Spleen (tissue), 11 donors: ENCODE measurements at regions not wholly inside any gene's neighbourhood (a gene's known extent, or its start where the extent isn't known, plus 50 kb on each side); places are given as distances from the start of the nearest gene placed in this dataset.

Experiments
- DNase-seq: peaks from one replicate; pipeline ENCODE4 v3.0.0-alpha.2; 2020
- H3K27ac ChIP-seq, 8 donors: fragments of 200-600 bp; sonication (generic) in 7 of 8; 1 replicate in 4 of 8; 2 replicates in 4 of 8; pipeline versions ENCODE4 v1.5.0 to v1.8.0; 2016 to 2021; ENCODE audit warnings: inconsistent platforms in 4 of 8, mild to moderate bottlenecking in 4 of 8, moderate library complexity in 1 of 8
- H3K27me3 ChIP-seq, 7 donors: fragments of 200-600 bp; sonication (generic) in 6 of 7; replicated peaks in 1 of 7; 1 replicate in 4 of 7; 2 replicates in 3 of 7; pipeline versions ENCODE4 v1.5.0 to v1.8.0; 2016 to 2021; ENCODE audit warnings: inconsistent platforms in 3 of 7, mild to moderate bottlenecking in 1 of 7
- H3K36me3 ChIP-seq, 6 donors: fragments of 200-600 bp; sonication (generic) in 5 of 6; 1 replicate in 4 of 6; 2 replicates in 2 of 6; pipeline versions ENCODE4 v1.5.0 to v1.8.0; 2016 to 2021; ENCODE audit warnings: inconsistent platforms in 2 of 6
- H3K4me1 ChIP-seq, 6 donors: fragments of 200-600 bp; sonication (generic) in 5 of 6; 1 replicate in 3 of 6; 2 replicates in 3 of 6; pipeline versions ENCODE4 v1.5.0 to v1.8.0; 2016 to 2021; ENCODE audit warnings: inconsistent platforms in 3 of 6
- H3K4me3 ChIP-seq, 8 donors: fragments of 200-600 bp; sonication (generic) in 7 of 8; 1 replicate in 4 of 8; 2 replicates in 4 of 8; pipeline versions ENCODE4 v1.5.0 to v1.8.0; 2016 to 2021; ENCODE audit warnings: inconsistent platforms in 4 of 8, mild to moderate bottlenecking in 4 of 8, moderate library complexity in 2 of 8
- H3K9me3 ChIP-seq, 8 donors: fragments of 200-600 bp; sonication (generic) in 7 of 8; 1 replicate in 4 of 8; 2 replicates in 4 of 8; pipeline versions ENCODE4 v1.5.0 to v1.8.0; 2016 to 2021; ENCODE audit warnings: inconsistent platforms in 4 of 8
- POLR2A ChIP-seq, 3 donors: fragments of 450-650 bp; IDR thresholded peaks; one replicate each; pipeline ENCODE4 v1.5.1; 2017; ENCODE audit warnings: antibody characterized with exemption in 3 of 3, mild to moderate bottlenecking in 1 of 3
- POLR2AphosphoS5 ChIP-seq, 3 donors: sonication (generic); formaldehyde crosslinking; IDR thresholded peaks; one replicate each; pipeline ENCODE4 v1.5.1; 2017; ENCODE audit warnings: antibody characterized with exemption in 3 of 3
- WGBS, 5 donors: extraction: QIAGEN DNeasy Blood & Tissue Kit in 3 of 5; methylation state at CpG; one replicate each; pipeline versions ENCODE4 v1.1.5 to v1.1.7; 2013 to 2018; 5-methylcytosine and 5-hydroxymethylcytosine counted together
- intact Hi-C: fragments of 100-400 bp; cut with DNase I; formaldehyde crosslinking; loops from one replicate; pipeline ENCODE4 v1.15.0; 2023; ENCODE audit warnings: low total_unique reads
- TF ChIP-seq, protein P1 (sequence below), 11 experiments: fragments of 200-600 bp in 7 of 11; fragments of 450-650 bp in 4 of 11; sonication (generic) in 4 of 11; IDR thresholded peaks in 8 of 11; conservative IDR thresholded peaks in 3 of 11; 1 replicate in 7 of 11; 2 replicates in 4 of 11; pipeline versions ENCODE4 v1.4.0 to v1.8.0; 2016 to 2021; ENCODE audit warnings: antibody characterized with exemption in 11 of 11, inconsistent platforms in 4 of 11, mild to moderate bottlenecking in 1 of 11
- donor health status: healthy with polysubstance abuse.
- donor health status: DM: no; HTN: no; CAD: no; lungs with moderate emphysema.
- donor health status: DM: no; HTN: no; CAD: no.
- donor health status: Bipolar disorder and iron deficiency.
- donor health status: healthy.
- donor health status: DM: no; HTN: no; CAD: no.
- donor health status: DM: yes; HTN: yes; CAD: no.

DNA sequence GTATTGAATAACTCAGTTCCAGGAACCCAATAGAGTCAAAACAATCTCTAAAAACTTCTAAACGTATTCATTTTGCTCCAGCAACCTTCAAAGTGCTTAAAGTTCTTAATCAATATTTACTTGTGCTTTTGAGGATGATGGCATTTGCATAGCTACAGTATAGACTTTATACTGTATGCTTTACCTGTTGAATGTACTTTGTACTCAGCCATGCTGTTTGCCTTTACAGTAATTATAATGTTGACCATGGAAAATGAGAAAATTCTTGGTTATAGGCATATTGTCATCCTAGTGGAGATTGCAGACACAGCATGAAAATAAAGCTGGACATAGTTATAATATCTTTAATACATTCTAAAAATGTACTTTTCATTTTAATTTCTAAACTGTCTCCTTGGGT is 762.7 kb upstream of the PHF14 start:
- no peak for TF ChIP-seq POLR2AphosphoS5 (IDR thresholded peaks at IDR 0.05)
- no peak for TF ChIP-seq POLR2A (IDR thresholded peaks at IDR 0.05)
- TF ChIP-seq, protein P1, sequence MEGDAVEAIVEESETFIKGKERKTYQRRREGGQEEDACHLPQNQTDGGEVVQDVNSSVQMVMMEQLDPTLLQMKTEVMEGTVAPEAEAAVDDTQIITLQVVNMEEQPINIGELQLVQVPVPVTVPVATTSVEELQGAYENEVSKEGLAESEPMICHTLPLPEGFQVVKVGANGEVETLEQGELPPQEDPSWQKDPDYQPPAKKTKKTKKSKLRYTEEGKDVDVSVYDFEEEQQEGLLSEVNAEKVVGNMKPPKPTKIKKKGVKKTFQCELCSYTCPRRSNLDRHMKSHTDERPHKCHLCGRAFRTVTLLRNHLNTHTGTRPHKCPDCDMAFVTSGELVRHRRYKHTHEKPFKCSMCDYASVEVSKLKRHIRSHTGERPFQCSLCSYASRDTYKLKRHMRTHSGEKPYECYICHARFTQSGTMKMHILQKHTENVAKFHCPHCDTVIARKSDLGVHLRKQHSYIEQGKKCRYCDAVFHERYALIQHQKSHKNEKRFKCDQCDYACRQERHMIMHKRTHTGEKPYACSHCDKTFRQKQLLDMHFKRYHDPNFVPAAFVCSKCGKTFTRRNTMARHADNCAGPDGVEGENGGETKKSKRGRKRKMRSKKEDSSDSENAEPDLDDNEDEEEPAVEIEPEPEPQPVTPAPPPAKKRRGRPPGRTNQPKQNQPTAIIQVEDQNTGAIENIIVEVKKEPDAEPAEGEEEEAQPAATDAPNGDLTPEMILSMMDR (IDR thresholded peaks at IDR 0.05 in 8 of 11, conservative IDR thresholded peaks at IDR 0.05 in 3 of 11), result no peak
- WGBS, 5 donors, result 50 to 85% (median 60%) methylated on average over 1 of the region's 1 CpG
- Histone ChIP-seq H3K36me3 (no peaks in the 10 kb centered on the region), H3K27ac (no peak overlapping the region), H3K4me3 (no peak overlapping the region), H3K27me3 (no peaks in the 10 kb centered on the region), H3K4me1 (no peaks in the 10 kb centered on the region), H3K9me3 (peaks cover 0 to 28% (median 18%) of the 10 kb centered on the region in 8 donors)
- DNase-seq, result no peak
- intact Hi-C loops, result no loop called here

DNA sequence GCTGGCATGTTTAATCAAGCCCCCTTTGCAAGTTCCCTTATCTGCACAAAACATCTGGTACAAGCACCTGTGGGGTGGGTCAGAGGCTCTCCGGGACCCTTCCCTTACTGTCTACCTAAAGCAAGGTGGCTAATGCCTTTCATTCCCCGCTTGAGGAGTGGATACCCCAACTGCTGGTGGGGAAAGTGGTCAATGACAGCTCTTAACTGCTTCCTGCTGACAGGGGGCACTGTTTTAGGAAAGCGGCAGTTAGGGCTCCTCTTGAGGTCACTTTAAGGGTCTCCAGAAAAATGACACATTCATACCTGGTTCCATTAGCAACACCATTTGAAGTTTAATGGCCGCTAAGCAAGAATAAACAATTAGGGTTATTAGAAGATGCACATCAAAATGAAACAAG is 761.8 kb upstream of the PHF14 start:
- no peak for DNase-seq
- intact Hi-C loops, result no loop called here
- H3K36me3 ChIP-seq, result no peaks in the 10 kb centered on the region
- H3K27ac ChIP-seq, result no peak overlapping the region
- 79 to 86% (median 85%) methylated on average over 4 of the region's 4 CpGs for WGBS, 5 donors
- peaks cover 0 to 28% (median 18%) of the 10 kb centered on the region in 8 donors for H3K9me3 ChIP-seq
- H3K4me1 ChIP-seq, result no peaks in the 10 kb centered on the region
- no peaks in the 10 kb centered on the region for H3K27me3 ChIP-seq
- no peak overlapping the region for H3K4me3 ChIP-seq
- TF ChIP-seq, protein P1 (IDR thresholded peaks at IDR 0.05 in 8 of 11, conservative IDR thresholded peaks at IDR 0.05 in 3 of 11), result no peak
- TF ChIP-seq POLR2AphosphoS5 (IDR thresholded peaks at IDR 0.05), result no peak
- TF ChIP-seq POLR2A (IDR thresholded peaks at IDR 0.05), result no peak

DNA sequence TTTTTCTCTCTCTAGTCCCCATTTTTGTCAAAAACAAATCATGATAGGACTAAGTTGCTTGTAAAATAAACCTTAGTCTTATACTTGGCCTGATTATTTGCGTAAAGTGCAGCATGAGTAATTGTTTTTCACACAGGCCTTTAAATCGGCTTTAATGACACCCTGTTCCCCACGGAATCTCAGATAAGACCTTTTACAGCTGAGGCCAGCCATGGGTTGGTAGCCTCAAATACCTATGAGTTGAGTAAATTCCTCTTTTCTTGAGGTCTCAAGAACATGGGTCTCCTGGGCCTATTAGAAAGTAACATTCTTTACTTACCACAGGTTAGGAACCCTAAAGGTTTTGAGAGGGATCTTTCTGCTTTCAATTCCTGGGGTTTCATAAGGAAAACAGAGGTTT is 761.0 kb upstream of the PHF14 start:
- TF ChIP-seq, protein P1 (IDR thresholded peaks at IDR 0.05 in 8 of 11, conservative IDR thresholded peaks at IDR 0.05 in 3 of 11), result no peak
- TF ChIP-seq POLR2AphosphoS5 (IDR thresholded peaks at IDR 0.05) (no peak), POLR2A (IDR thresholded peaks at IDR 0.05) (no peak)
- WGBS, 5 donors, result 85 to 91% (median 90%) methylated on average over 3 of the region's 3 CpGs

DNA sequence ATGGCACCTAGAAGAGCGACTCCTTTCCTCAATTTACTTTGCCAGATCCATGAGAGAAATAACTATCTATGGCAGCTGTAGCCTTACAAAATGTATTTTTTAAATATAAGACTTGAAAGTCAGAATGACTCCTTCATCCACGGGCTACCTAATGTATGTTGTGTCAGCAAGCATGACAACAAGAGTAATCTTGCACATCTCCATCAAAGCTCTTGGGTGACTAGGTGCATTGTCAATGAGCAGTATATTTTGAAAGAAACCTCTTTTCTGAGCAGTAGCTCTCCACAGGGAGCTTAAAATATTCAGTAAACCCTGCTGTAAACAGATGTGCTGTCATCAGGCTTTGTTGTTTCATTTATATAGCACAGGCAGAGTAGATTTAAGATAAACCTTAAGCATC is 757.2 kb upstream of the PHF14 start:
- H3K27me3 ChIP-seq, result no peaks in the 10 kb centered on the region
- TF ChIP-seq POLR2A (IDR thresholded peaks at IDR 0.05) (no peak), POLR2AphosphoS5 (IDR thresholded peaks at IDR 0.05) (no peak)
- TF ChIP-seq, protein P1 (IDR thresholded peaks at IDR 0.05 in 8 of 11, conservative IDR thresholded peaks at IDR 0.05 in 3 of 11), result no peak
- H3K36me3 ChIP-seq, result no peaks in the 10 kb centered on the region
- H3K4me3 ChIP-seq, result no peak overlapping the region
- H3K4me1 ChIP-seq, result no peaks in the 10 kb centered on the region
- 78 to 92% (median 80%) methylated on average over 2 of the region's 2 CpGs for WGBS, 5 donors
- H3K27ac ChIP-seq, result no peak overlapping the region
- no peak for DNase-seq
- intact Hi-C loops, result no loop called here
- peaks cover 0 to 27% (median 19%) of the 10 kb centered on the region in 8 donors for H3K9me3 ChIP-seq

More for the DNA sequence above, 761.0 kb upstream of the PHF14 start:
- intact Hi-C loops, result no loop called here
- peaks cover 0 to 28% (median 19%) of the 10 kb centered on the region in 8 donors for H3K9me3 ChIP-seq
- H3K27ac ChIP-seq, result no peak overlapping the region
- H3K4me3 ChIP-seq, result no peak overlapping the region
- H3K36me3 ChIP-seq, result no peaks in the 10 kb centered on the region
- DNase-seq, result no peak
- no peaks in the 10 kb centered on the region for H3K27me3 ChIP-seq
- H3K4me1 ChIP-seq, result no peaks in the 10 kb centered on the region
